Neural progenitor cell (in vitro differentiated cells): ENCODE measurements at regions not wholly inside any gene's neighbourhood (a gene's known extent, or its start where the extent isn't known, plus 50 kb on each side); places are given as distances from the start of the nearest gene placed in this dataset.

Experiments
- CTCF ChIP-seq: fragments of 200-600 bp; sonication (generic); IDR thresholded peaks from 2 replicates; pipeline ENCODE4 v1.5.1; 2017; ENCODE audit warnings: antibody characterized with exemption, mild to moderate bottlenecking
- EZH2 ChIP-seq: fragments of 200-600 bp; sonication (generic); IDR thresholded peaks from 2 replicates; pipeline ENCODE4 v1.6.1; 2017; ENCODE audit warnings: antibody characterized with exemption, mild to moderate bottlenecking, moderate library complexity

- TF ChIP-seq CTCF (no peak), EZH2 (no peak)
Observed at GRCh38 chr4:115201042-115201330, 87.6 kb upstream of the NDST4 start.
